MM.1S (cell line): ENCODE measurements at regions not wholly inside any gene's neighbourhood (a gene's known extent, or its start where the extent isn't known, plus 50 kb on each side); places are given as distances from the start of the nearest gene placed in this dataset.

Experiments
- CTCF ChIP-seq: fragments of 300-600 bp; sonication (generic); IDR thresholded peaks from 2 replicates; pipeline ENCODE4 v1.5.1; 2016; ENCODE audit warnings: antibody characterized with exemption, low read length, mixed read lengths
- EZH2 ChIP-seq: fragments of 300-600 bp; sonication (generic); optimal IDR thresholded peaks from 2 replicates; pipeline ENCODE3; 2017; ENCODE audit warnings: low read depth, mild to moderate bottlenecking, antibody characterized with exemption, low read length, mixed read lengths

GRCh38 chr17:64767269-64767997, 105.3 kb upstream of the SMURF2 start:
- TF ChIP-seq CTCF (no peak), EZH2 (no peak)
